ENCODE measurements at regions not wholly inside any gene's neighbourhood (a gene's known extent, or its start where the extent isn't known, plus 50 kb on each side); places are given as distances from the start of the nearest gene placed in this dataset.

DNA sequence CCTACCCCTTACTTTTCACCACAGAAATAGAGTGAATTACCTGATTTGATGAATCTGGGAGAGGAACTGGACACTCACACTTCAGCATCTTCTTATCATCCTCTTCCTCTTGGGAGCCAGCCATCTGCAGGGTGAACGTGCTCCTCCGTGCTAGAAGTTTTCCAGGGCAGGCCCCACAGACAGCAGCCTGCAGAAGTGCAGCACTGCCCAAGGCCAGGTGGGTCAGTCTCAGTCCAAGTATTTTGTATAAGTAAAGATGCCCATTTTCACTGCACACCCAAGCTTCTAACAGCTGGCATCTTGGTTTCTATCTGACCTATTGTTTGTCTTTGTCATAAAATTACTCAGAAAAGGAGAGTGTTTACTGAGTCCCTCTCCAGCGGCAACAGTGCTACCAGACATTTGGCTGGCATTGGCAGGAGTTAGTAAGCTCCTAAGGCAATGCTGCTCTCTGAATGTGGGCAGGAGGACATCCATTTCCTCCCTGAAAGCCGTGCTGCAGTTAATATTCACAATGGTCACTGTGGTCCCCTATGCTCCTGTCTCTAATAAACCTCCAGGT lies 222.6 kb upstream of the CTAGE1 start:
- TF ChIP-seq, protein P1, sequence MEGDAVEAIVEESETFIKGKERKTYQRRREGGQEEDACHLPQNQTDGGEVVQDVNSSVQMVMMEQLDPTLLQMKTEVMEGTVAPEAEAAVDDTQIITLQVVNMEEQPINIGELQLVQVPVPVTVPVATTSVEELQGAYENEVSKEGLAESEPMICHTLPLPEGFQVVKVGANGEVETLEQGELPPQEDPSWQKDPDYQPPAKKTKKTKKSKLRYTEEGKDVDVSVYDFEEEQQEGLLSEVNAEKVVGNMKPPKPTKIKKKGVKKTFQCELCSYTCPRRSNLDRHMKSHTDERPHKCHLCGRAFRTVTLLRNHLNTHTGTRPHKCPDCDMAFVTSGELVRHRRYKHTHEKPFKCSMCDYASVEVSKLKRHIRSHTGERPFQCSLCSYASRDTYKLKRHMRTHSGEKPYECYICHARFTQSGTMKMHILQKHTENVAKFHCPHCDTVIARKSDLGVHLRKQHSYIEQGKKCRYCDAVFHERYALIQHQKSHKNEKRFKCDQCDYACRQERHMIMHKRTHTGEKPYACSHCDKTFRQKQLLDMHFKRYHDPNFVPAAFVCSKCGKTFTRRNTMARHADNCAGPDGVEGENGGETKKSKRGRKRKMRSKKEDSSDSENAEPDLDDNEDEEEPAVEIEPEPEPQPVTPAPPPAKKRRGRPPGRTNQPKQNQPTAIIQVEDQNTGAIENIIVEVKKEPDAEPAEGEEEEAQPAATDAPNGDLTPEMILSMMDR (IDR thresholded peaks at IDR 0.05) = no peak
- ATAC-seq (no peak), DNase-seq (no peak)
- no peaks in the 10 kb centered on the region for H3K27me3 ChIP-seq (ENCODE audit: insufficient read depth in 3 of 3, low read length in 2 of 3)
- WGBS, 3 donors = 67 to 76% (median 71%) methylated on average over 4 of the region's 4 CpGs
- no peaks in the 10 kb centered on the region for H3K4me1 ChIP-seq
- H3K36me3 ChIP-seq (ENCODE audit: insufficient read depth in 1 of 2, low read depth in 1 of 2) = no peaks in the 10 kb centered on the region
- no peaks in the 10 kb centered on the region for H3K9me3 ChIP-seq
- H3K4me3 ChIP-seq = no peak overlapping the region
- no peak overlapping the region for H3K27ac ChIP-seq
- intact Hi-C loops (cut with DNase I) = no loop called here

DNA sequence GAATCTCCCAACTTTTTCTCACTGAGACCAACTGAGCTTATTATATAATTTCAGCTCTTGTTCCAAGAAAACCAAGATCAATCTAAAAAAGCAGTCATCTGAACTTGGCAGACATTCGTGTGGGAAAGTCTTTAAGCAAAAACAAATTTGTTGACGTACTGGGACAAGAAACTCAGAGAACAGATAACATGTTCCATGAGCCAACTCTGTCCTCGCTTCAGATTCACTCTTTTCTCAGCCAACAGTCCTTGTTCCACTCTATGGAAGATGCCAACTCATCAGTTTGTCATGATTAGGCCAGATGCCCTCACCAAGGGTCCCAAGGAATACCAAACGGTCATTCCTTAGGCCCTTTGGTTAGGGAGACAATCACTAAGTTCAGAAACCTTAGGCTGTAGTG lies 224.2 kb upstream of the CTAGE1 start:
- no peak overlapping the region for H3K4me3 ChIP-seq
- 74 to 83% (median 74%) methylated on average over 4 of the region's 4 CpGs for WGBS, 3 donors
- H3K4me1 ChIP-seq = no peaks in the 10 kb centered on the region
- no peak overlapping the region for H3K27ac ChIP-seq
- no peaks in the 10 kb centered on the region for H3K36me3 ChIP-seq (ENCODE audit: insufficient read depth in 1 of 2, low read depth in 1 of 2)
- TF ChIP-seq, protein P1 (IDR thresholded peaks at IDR 0.05) = no peak
- H3K9me3 ChIP-seq = no peaks in the 10 kb centered on the region
- no peaks in the 10 kb centered on the region for H3K27me3 ChIP-seq (ENCODE audit: insufficient read depth in 3 of 3, low read length in 2 of 3)
- intact Hi-C loops (cut with DNase I) = no loop called here
- DNase-seq (no peak), ATAC-seq (no peak)

DNA sequence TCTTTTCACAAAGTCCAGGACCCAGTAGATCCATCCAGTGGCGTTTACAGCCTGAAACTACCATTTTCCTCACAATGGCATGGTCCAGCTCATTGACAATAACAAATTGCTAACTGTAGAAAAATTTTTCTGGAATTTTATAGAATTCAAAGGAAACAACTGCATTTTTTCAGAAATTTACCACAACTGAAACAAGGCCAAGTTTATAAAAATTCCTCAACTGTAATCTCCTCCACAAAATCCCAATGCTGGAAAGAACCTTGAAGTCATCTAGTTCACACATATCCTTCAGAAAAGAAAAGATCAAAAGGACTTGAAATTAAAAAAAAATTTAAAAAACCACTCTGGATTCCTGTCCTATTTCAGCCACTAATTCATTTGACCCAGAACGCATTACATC lies 226.0 kb upstream of the CTAGE1 start:
- TF ChIP-seq, protein P1 (IDR thresholded peaks at IDR 0.05) = no peak
- WGBS, 3 donors = 81 to 86% (median 84%) methylated on average over 2 of the region's 2 CpGs
- intact Hi-C loops (cut with DNase I) = no loop called here

DNA sequence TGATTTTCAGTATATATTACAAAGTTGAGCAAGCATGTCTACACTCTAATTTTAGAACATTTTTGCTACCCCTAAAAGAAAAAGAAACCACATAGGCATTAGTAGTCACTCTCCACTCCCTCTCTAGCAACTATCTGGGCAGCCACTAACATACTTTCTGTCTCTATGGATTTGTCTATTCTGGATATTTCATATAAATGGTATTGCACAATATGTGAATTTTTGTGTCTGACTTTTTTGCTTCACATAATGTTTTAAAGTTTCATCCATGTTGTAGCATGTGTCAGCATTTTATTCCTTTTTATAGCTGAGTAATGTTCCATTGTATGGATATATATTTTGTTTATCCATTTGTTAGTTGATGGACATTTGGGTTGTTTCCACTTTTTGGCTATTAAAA lies 232.5 kb upstream of the CTAGE1 start:
- Histone ChIP-seq H3K4me1 (no peaks in the 10 kb centered on the region), H3K36me3 (ENCODE audit: insufficient read depth in 1 of 2, low read depth in 1 of 2) (no peaks in the 10 kb centered on the region), H3K27ac (no peak overlapping the region), H3K27me3 (ENCODE audit: insufficient read depth in 3 of 3, low read length in 2 of 3) (no peaks in the 10 kb centered on the region), H3K4me3 (no peak overlapping the region), H3K9me3 (no peaks in the 10 kb centered on the region)
- TF ChIP-seq, protein P1 (IDR thresholded peaks at IDR 0.05) = no peak
- no peak for ATAC-seq
- no peak for DNase-seq
- intact Hi-C loops (cut with DNase I) = no loop called here

More for the DNA sequence above, 226.0 kb upstream of the CTAGE1 start:
- no peak for DNase-seq
- Histone ChIP-seq H3K9me3 (no peaks in the 10 kb centered on the region), H3K36me3 (ENCODE audit: insufficient read depth in 1 of 2, low read depth in 1 of 2) (no peaks in the 10 kb centered on the region), H3K27ac (no peak overlapping the region), H3K4me3 (no peak overlapping the region), H3K4me1 (no peaks in the 10 kb centered on the region), H3K27me3 (ENCODE audit: insufficient read depth in 3 of 3, low read length in 2 of 3) (no peaks in the 10 kb centered on the region)
- no peak for ATAC-seq

DNA sequence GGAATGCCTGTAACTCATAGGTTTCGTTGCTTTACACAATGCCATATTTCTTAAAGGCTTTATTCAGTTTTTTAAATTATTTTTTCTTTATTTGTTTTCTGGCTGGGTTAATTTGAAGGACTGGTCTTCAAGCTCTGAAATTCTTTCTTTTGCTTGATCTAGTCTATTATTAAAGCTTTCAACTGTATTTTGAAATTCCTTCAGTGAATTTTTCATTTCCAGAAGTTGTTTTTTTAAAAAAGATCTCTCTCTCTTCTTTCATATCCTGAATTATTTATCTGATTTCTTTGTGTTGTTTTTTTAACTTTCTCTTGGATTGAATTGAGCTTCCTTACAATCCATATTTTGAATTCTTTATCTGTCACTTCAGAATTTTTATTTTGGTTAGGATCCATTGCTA lies 239.9 kb upstream of the CTAGE1 start:
- Histone ChIP-seq H3K4me3 (no peak overlapping the region), H3K27ac (no peak overlapping the region), H3K27me3 (ENCODE audit: insufficient read depth in 3 of 3, low read length in 2 of 3) (no peaks in the 10 kb centered on the region), H3K4me1 (no peaks in the 10 kb centered on the region), H3K9me3 (peaks cover 8% of the 10 kb centered on the region), H3K36me3 (ENCODE audit: insufficient read depth in 1 of 2, low read depth in 1 of 2) (no peaks in the 10 kb centered on the region)
- intact Hi-C loops (cut with DNase I) = no loop called here
- WGBS, 3 donors = 47 to 60% (median 51%) methylated on average over 1 of the region's 1 CpG
- ATAC-seq (no peak), DNase-seq (no peak)
- TF ChIP-seq, protein P1 (IDR thresholded peaks at IDR 0.05) = no peak

All from psoas muscle (tissue), 7 donors.